ENCODE measurements at regions not wholly inside any gene's neighbourhood (a gene's known extent, or its start where the extent isn't known, plus 50 kb on each side); places are given as distances from the start of the nearest gene placed in this dataset.

DNA sequence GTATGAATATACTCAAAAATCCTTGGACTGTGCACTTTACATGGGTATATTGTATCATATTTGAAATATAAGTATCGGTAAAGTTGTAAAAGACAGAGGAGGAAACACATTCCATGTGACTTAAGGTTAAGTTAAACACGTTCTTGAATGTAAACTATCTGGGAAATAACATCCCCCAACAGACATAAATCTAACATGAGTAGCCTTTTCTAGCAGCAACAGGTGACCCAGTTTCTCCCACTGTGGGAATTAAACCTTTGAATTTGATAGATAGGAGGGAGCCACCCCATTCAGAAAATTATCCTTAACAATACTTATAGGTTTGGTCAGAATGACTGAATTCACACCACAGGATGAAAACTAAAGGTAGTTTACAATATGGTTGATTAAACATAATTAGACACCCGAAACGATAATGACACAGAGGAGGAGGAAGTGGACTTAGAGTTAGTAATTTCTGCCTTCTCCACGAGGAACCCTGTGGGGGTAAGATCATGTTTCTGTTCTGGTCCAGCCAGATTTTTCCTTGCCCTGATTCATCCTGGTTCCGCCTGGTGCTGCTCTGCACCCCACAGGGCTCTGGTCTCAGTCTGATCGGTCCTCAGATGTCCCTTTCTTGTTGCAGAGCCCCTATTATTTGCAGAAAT lies 84.6 kb upstream of the DNAH5 start:
- TF ChIP-seq CTCF (IDR thresholded peaks at IDR 0.05) (no peak), POLR2A (IDR thresholded peaks at IDR 0.05) (no peak), POLR2AphosphoS5 (IDR thresholded peaks at IDR 0.05) (no peak)

All from transverse colon (tissue), 4 donors.